ENCODE measurements at regions not wholly inside any gene's neighbourhood (a gene's known extent, or its start where the extent isn't known, plus 50 kb on each side); places are given as distances from the start of the nearest gene placed in this dataset.

- Histone ChIP-seq H3K9me3 (no peaks in the 10 kb centered on the region), H3K4me1 (no peaks in the 10 kb centered on the region), H3K27me3 (no peaks in the 10 kb centered on the region), H3K36me3 (no peaks in the 10 kb centered on the region), H3K4me3 (ENCODE audit: low read depth, low read length) (no peak overlapping the region)
- DNase-seq: no peak
- TF ChIP-seq CTCF (IDR thresholded peaks at IDR 0.05; ENCODE audit: low read depth, low read length): no peak
Measured at GRCh38 chr5:161786686-161787085, 61.2 kb upstream of the GABRA1 start.

GRCh38 chr5:161790926-161791325 lies 57.0 kb upstream of the GABRA1 start:
- H3K4me3 ChIP-seq (ENCODE audit: low read depth, low read length): no peak overlapping the region
- H3K4me1 ChIP-seq: no peaks in the 10 kb centered on the region
- peaks cover 5% of the 10 kb centered on the region; the same call in 1 of the 2 replicates for H3K27me3 ChIP-seq
- no peaks in the 10 kb centered on the region for H3K9me3 ChIP-seq
- no peak for TF ChIP-seq CTCF (IDR thresholded peaks at IDR 0.05; ENCODE audit: low read depth, low read length)
- no peaks in the 10 kb centered on the region for H3K36me3 ChIP-seq
- no peak for DNase-seq
